Neuronal stem cell (in vitro differentiated cells): ENCODE measurements at regions not wholly inside any gene's neighbourhood (a gene's known extent, or its start where the extent isn't known, plus 50 kb on each side); places are given as distances from the start of the nearest gene placed in this dataset.

Experiments
- DNase-seq: peaks from one replicate; pipeline ENCODE4 v3.0.0-alpha.2; 2013; ENCODE audit warnings: low spot score
- H2AFZ ChIP-seq: one replicate; pipeline ENCODE4 v1.6.1; 2013; ENCODE audit warnings: mild to moderate bottlenecking, low read length, inconsistent platforms
- H2AK5ac ChIP-seq: 2 replicates; pipeline ENCODE4 v1.6.1; 2013; ENCODE audit warnings: low read depth, mild to moderate bottlenecking, inconsistent platforms, low read length, moderate library complexity, mixed read lengths
- H2BK120ac ChIP-seq: 2 replicates; pipeline ENCODE4 v1.6.1; 2013; ENCODE audit warnings: low read depth, mild to moderate bottlenecking, inconsistent platforms, low read length, moderate library complexity, mixed read lengths
- H2BK12ac ChIP-seq: one replicate; pipeline ENCODE4 v1.6.1; 2013; ENCODE audit warnings: low read length, inconsistent platforms
- H2BK15ac ChIP-seq: 2 replicates; pipeline ENCODE4 v1.6.1; 2013; ENCODE audit warnings: mild to moderate bottlenecking, low read length, inconsistent platforms, mixed read lengths
- H2BK5ac ChIP-seq: one replicate; pipeline ENCODE4 v1.6.1; 2013; ENCODE audit warnings: inconsistent platforms, mild to moderate bottlenecking, low read length, moderate library complexity
- H3K14ac ChIP-seq: one replicate; pipeline ENCODE4 v1.6.1; 2013; ENCODE audit warnings: low read length, inconsistent platforms
- H3K18ac ChIP-seq: 2 replicates; pipeline ENCODE4 v1.6.1; 2013; ENCODE audit warnings: low read length, inconsistent platforms
- H3K23ac ChIP-seq: 2 replicates; pipeline ENCODE4 v1.6.1; 2013; ENCODE audit warnings: low read depth, mild to moderate bottlenecking, mixed read lengths, low read length, inconsistent platforms; ENCODE audit not compliant: poor library complexity
- H3K27ac ChIP-seq: replicated peaks from 3 replicates; pipeline ENCODE4 v1.5.1; 2013; ENCODE audit warnings: low read length, inconsistent platforms
- H3K27me3 ChIP-seq, 3 experiments: 2 replicates each; pipeline ENCODE4 v1.6.1; 2013; ENCODE audit warnings: low read length in 3 of 3, mild to moderate bottlenecking in 2 of 3, inconsistent platforms in 1 of 3, low read depth in 1 of 3, mixed read lengths in 1 of 3, moderate library complexity in 1 of 3; ENCODE audit not compliant: control insufficient read depth in 3 of 3, insufficient read depth in 3 of 3
- H3K36me3 ChIP-seq, 2 donors: replicated peaks in 1 of 2; 2 replicates each; pipeline ENCODE4 v1.6.1; 2013; ENCODE audit warnings: low read length in 2 of 2; ENCODE audit not compliant: control insufficient read depth in 2 of 2, insufficient read depth in 2 of 2
- H3K4ac ChIP-seq: 2 replicates; pipeline ENCODE4 v1.6.1; 2013; ENCODE audit warnings: inconsistent platforms, mild to moderate bottlenecking, low read length, moderate library complexity
- H3K4me1 ChIP-seq, 2 donors: 1 replicate in 1 of 2; 2 replicates in 1 of 2; pipeline ENCODE4 v1.6.1; 2013; ENCODE audit warnings: low read length in 2 of 2, low read depth in 1 of 2; ENCODE audit not compliant: control insufficient read depth in 2 of 2, insufficient read depth in 1 of 2
- H3K4me2 ChIP-seq: one replicate; pipeline ENCODE4 v1.6.1; 2013; ENCODE audit warnings: mild to moderate bottlenecking, low read length, inconsistent platforms; ENCODE audit not compliant: insufficient read depth, poor library complexity, severe bottlenecking
- H3K4me3 ChIP-seq, 2 donors: 2 replicates each; pipeline ENCODE4 v1.5.1; 2013; ENCODE audit warnings: low read length in 2 of 2, mild to moderate bottlenecking in 2 of 2, inconsistent platforms in 1 of 2, moderate library complexity in 1 of 2
- H3K79me1 ChIP-seq: one replicate; pipeline ENCODE4 v1.6.1; 2013; ENCODE audit warnings: low read depth, mild to moderate bottlenecking, inconsistent platforms, low read length, moderate library complexity
- H3K9ac ChIP-seq: one replicate; pipeline ENCODE4 v1.6.1; 2013; ENCODE audit warnings: mild to moderate bottlenecking, low read depth, low read length, inconsistent platforms; ENCODE audit not compliant: poor library complexity
- H3K9me3 ChIP-seq, 2 donors: replicated peaks in 1 of 2; 2 replicates each; pipeline versions ENCODE3 to v1.6.1; 2013; ENCODE audit warnings: low read length in 2 of 2, mild to moderate bottlenecking in 2 of 2, inconsistent platforms in 1 of 2, low read depth in 1 of 2, mixed read lengths in 1 of 2, moderate library complexity in 1 of 2; ENCODE audit not compliant: control insufficient read depth in 2 of 2, insufficient read depth in 1 of 2
- H4K8ac ChIP-seq: one replicate; pipeline ENCODE4 v1.6.1; 2013; ENCODE audit warnings: low read depth, mild to moderate bottlenecking, inconsistent platforms, low read length, moderate library complexity
- H4K91ac ChIP-seq: one replicate; pipeline ENCODE4 v1.6.1; 2013; ENCODE audit warnings: low read length, low read depth, mild to moderate bottlenecking, inconsistent platforms; ENCODE audit not compliant: poor library complexity
- WGBS, 2 donors: extraction: QIAGEN DNeasy Blood & Tissue Kit; methylation state at CpG; one replicate each; pipeline ENCODE4 v1.1.7; 2013; ENCODE audit warnings: missing lambda C conversion rate in 2 of 2, mixed read lengths in 1 of 2; ENCODE audit not compliant: insufficient read length in 2 of 2, insufficient replicate concordance in 1 of 2; ENCODE audit errors: extremely low coverage in 2 of 2; 5-methylcytosine and 5-hydroxymethylcytosine counted together

DNA sequence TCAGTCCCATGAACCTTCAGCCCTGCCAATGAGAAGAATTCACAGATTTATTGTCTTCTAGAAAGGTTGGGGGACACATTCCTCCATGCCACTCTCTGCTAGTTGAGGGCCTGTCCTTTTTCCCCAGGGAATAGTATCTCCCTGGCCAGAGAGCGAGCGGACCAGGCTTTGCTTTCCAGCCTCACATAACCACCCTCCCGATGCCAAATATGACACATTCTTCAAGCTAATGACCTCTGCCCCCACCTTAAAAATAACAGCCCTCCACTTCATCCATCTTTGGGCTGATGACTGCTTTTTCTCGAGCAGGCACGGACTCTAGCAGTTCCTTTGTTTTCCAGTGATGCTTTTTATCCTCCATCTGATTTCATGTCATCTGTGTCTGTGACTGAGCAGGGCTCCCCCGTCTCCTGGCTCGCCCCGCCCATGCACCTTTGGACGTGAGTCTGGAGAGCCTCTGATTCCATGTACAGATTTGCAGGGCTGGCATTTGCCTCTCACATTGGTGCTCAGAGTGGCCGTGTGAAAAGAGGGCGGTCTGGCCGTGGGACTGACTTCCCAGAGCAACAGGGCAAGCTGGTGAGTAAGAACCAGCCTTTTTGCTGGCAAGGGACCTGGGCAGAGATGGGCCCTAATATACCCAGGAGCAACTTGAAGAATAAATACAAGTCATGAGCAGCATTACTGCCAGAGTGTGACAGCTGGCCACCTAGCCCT lies 279.8 kb downstream of the BCOR start:
- Histone ChIP-seq H3K23ac (no peak overlapping the region), H3K36me3 (no peaks in the 10 kb centered on the region), H3K18ac (no peak overlapping the region), H2BK5ac (no peak overlapping the region), H3K4ac (no peak overlapping the region), H3K79me1 (no peaks in the 10 kb centered on the region), H3K27me3 (no peaks in the 10 kb centered on the region), H2BK120ac (no peak overlapping the region), H4K91ac (no peak overlapping the region), H2AK5ac (no peak overlapping the region), H2BK15ac (no peak overlapping the region), H4K8ac (no peak overlapping the region), H3K4me2 (no peak overlapping the region), H3K9me3 (peaks cover 0 to 3% of the 10 kb centered on the region in 2 donors), H3K4me1 (peaks cover 15 to 20% of the 10 kb centered on the region in 2 donors), H3K4me3 (no peak overlapping the region), H3K14ac (no peak overlapping the region), H3K9ac (no peak overlapping the region), H2AFZ (no peak overlapping the region), H3K27ac (no peak overlapping the region), H2BK12ac (no peak overlapping the region)
- WGBS, 2 donors: no CpG with 5 or more reads among the region's 12 CpGs
- no peak for DNase-seq

DNA sequence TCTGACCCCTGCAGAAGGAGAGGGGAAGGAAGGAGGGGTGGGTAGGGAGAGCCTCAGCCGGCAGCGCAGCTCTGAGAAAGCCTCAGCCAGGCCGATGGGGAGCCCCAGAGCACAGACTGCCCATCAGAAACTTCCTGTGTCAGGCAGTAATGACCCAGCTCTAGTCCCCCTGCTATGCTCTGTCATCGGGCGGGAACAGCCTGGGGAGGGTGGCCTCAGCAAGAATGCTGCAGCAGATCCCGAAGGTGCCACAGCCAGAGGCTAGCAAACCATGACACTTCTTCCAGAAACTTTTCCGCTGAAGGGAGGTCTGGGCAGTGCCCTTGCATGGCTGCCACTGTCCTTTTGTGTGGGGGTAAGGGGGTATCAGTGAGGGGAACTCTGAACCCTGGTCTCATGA lies 279.0 kb downstream of the BCOR start:
- H3K27me3 ChIP-seq: no peaks in the 10 kb centered on the region

DNA sequence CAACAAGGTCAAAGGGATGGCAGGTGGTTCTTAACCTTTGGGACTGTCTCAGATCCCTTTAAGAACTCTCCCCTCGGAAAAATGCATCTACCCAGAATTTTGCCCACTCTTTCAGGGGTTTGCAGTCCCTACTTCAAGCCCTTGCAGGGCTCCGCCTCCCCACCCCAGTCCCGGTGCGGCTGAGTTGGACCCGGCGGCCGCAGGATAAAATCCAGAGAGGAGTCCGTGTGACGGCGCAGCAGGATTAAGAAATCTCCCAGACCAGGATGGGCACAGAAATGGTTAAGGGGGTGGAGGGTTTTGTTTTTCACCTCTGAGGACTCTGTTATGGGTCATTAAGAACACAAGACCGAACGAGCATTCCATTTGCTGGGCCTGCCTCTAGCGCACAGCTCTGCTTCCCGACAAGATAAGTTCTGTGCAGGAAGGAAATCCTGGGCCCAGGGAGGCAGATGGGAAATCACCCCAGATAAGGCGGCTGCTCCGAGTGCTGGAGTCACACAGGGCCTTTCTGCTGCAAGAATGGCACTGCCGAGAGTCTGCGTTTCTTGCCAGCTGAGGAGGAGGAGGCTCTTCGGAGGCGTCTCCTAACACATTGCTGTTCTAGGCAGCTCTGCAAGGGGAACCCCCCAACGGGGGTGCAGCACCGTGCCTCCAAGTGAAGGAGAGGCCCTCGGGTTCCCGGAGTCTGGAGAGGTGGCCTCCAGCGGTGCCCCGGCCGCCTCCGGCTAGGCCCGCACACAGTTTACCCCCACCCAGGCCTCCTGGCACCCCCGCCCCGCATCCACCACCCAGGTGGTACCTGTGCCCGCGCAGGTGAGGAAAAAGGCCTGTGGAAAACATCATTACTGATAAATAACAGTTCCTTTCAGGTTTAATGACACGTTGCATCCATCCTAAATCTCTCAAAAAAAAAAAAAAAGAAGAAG lies 277.6 kb downstream of the BCOR start:
- Histone ChIP-seq H2AK5ac (no peak overlapping the region), H4K8ac (no peak overlapping the region), H3K9me3 (peaks cover 0 to 3% of the 10 kb centered on the region in 2 donors), H3K4me1 (peaks cover 15 to 20% of the 10 kb centered on the region in 2 donors), H3K4me2 (peak overlapping the region; percentile 25), H2AFZ (no peak overlapping the region), H2BK15ac (no peak overlapping the region), H3K14ac (no peak overlapping the region), H3K4me3 (no peak overlapping the region), H3K9ac (no peak overlapping the region), H3K27me3 (no peaks in the 10 kb centered on the region), H3K27ac (no peak overlapping the region), H3K79me1 (no peaks in the 10 kb centered on the region), H3K23ac (no peak overlapping the region), H3K18ac (peak overlapping the region; percentile 57), H3K4ac (no peak overlapping the region), H3K36me3 (no peaks in the 10 kb centered on the region), H2BK120ac (no peak overlapping the region), H2BK5ac (no peak overlapping the region), H4K91ac (no peak overlapping the region), H2BK12ac (no peak overlapping the region)
- WGBS, 2 donors: no CpG with 5 or more reads among the region's 34 CpGs
- DNase-seq: no peak

More for the DNA sequence above, 279.0 kb downstream of the BCOR start:
- H2BK15ac ChIP-seq: no peak overlapping the region
- WGBS, 2 donors: no CpG with 5 or more reads among the region's 7 CpGs
- H2BK5ac ChIP-seq: no peak overlapping the region
- no peak overlapping the region for H3K23ac ChIP-seq
- no peak overlapping the region for H3K9ac ChIP-seq
- H3K4me1 ChIP-seq: peaks cover 15 to 20% of the 10 kb centered on the region in 2 donors
- H3K18ac ChIP-seq: peak overlapping the region; percentile 57
- H4K8ac ChIP-seq: no peak overlapping the region
- H3K27ac ChIP-seq: no peak overlapping the region
- no peak overlapping the region for H3K4me2 ChIP-seq
- peaks cover 0 to 3% of the 10 kb centered on the region in 2 donors for H3K9me3 ChIP-seq
- H3K14ac ChIP-seq: no peak overlapping the region
- no peak overlapping the region for H4K91ac ChIP-seq
- DNase-seq: no peak
- no peak overlapping the region for H2BK12ac ChIP-seq
- no peak overlapping the region for H2BK120ac ChIP-seq
- H2AK5ac ChIP-seq: no peak overlapping the region
- no peak overlapping the region for H3K4me3 ChIP-seq
- no peaks in the 10 kb centered on the region for H3K79me1 ChIP-seq
- H3K36me3 ChIP-seq: no peaks in the 10 kb centered on the region
- H3K4ac ChIP-seq: no peak overlapping the region
- H2AFZ ChIP-seq: no peak overlapping the region
